ENCODE measurements at regions not wholly inside any gene's neighbourhood (a gene's known extent, or its start where the extent isn't known, plus 50 kb on each side); places are given as distances from the start of the nearest gene placed in this dataset.
"Not testable (repeated sequence)": the region's sequence is repeated elsewhere in the genome, so short reads cannot be mapped to it uniquely, and the experiment has no call there.

DNA sequence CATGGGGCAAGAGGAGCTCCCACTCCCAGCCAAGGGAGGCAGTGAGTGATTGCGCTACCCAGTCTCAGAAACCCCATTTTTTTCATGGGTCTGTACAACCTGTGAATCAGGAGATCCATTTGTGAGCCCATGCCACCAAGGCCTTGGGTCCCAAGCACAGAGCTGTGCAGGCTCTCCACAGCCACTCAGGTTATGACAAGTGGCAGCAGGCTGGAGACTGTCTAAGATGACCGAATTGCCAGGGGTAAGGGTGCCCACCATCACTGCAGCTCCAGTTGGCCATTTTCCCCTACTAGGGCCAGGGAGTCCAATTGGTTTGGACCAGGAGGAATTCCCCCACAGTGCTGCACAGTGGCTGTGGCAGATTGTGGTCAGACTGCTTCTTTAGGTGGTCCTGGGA lies 407.5 kb upstream of the KLHL4 start:
- DNase-seq, result no peak

- DNase-seq, result no peak
Observed at GRCh38 chrX:87140800-87141483, 376.7 kb upstream of the KLHL4 start.

DNA sequence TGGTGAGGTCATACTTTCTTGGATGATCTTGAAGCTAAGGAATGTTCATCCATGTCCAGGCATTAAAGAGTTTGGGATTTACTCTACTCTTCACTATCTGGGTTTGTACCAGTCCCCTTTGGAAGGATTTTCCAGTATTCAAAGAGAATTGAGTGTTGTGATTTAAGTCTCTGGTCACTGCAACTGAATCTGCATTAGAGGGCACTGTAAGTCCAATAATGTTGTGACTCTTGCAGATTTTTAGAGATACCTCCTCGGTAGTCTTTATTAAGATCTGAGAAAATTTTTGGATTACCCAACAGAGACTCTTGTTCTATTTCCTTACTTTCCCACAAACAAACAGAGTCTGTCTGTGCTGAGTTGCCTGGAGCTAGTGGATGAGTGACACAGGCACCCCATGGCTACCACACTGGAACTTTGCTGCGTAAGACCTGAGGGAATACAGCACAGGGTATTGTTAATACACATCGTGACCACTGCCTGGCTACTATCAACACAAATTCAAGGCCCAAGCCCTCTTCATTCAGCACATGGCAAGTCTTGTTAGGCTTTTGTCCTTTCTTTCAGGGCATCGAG lies 357.1 kb upstream of the KLHL4 start:
- no peak for DNase-seq

DNA sequence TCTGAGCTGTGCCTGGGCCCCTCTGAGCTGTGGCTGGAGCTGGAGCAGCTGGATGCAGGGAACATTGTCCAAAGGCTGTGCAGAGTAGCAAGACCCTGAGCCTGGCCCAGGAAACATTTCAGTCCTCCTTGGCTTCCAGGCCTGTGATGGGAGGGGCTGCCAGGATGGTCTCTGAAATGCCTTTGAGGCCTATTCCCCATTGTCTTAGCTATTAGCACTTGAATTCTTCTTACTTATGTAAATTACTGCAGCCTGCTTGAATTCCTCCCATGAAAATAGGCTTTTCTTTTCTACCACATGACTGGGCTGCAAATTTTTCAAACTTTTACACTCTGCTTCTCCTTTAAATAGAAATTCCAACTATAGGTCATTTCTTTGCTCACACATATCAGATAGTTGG lies 349.8 kb upstream of the KLHL4 start:
- DNase-seq, result no peak

- DNase-seq, result not testable (repeated sequence)
Observed at GRCh38 chrX:87178009-87178408, 339.6 kb upstream of the KLHL4 start.
